ENCODE measurements at regions not wholly inside any gene's neighbourhood (a gene's known extent, or its start where the extent isn't known, plus 50 kb on each side); places are given as distances from the start of the nearest gene placed in this dataset.

- Histone ChIP-seq H2AK5ac (ENCODE audit: low read depth, low read length) (no peak overlapping the region), H3K27ac (ENCODE audit: low read depth, low read length) (no peak overlapping the region), H3K18ac (ENCODE audit: extremely low read depth, low read length) (no peak overlapping the region), H3K79me1 (ENCODE audit: low read depth, low read length) (peaks cover 5% of the 10 kb centered on the region; the same call in 1 of the 2 replicates), H3K4me1 (replicated peaks in 1 of 4; ENCODE audit: control insufficient read depth in 3 of 4, insufficient read depth in 4 of 4, low read length in 3 of 4) (no peaks in the 10 kb centered on the region), H3K56ac (replicated peaks; ENCODE audit: insufficient read length, low read depth, low read length) (no peak overlapping the region), H4K20me1 (replicated peaks in 1 of 2; ENCODE audit: control insufficient read depth in 1 of 2, insufficient read depth in 2 of 2, low read length in 2 of 2) (no peaks in the 10 kb centered on the region), H3K4me3 (ENCODE audit: extremely low read depth in 1 of 4, insufficient read depth in 2 of 4, low read depth in 3 of 4, low read length in 4 of 4) (no peak overlapping the region), H2BK20ac (ENCODE audit: low read length) (no peak overlapping the region), H2BK12ac (ENCODE audit: low read depth, low read length) (no peak overlapping the region), H3K9me3 (ENCODE audit: insufficient read depth in 2 of 2, low read depth in 1 of 2, low read length in 1 of 2) (no peaks in the 10 kb centered on the region), H3K36me3 (ENCODE audit: control insufficient read depth in 2 of 4, insufficient read depth in 4 of 4, low read length in 3 of 4) (no peaks in the 10 kb centered on the region), H4K8ac (ENCODE audit: extremely low read depth, insufficient read depth, low read length) (no peak overlapping the region), H3K27me3 (replicated peaks in 1 of 4; ENCODE audit: control insufficient read depth in 3 of 4, extremely low read depth in 1 of 4, insufficient read depth in 3 of 4, low read length in 3 of 4) (no peaks in the 10 kb centered on the region), H2AFZ (ENCODE audit: low read length) (no peak overlapping the region), H3K9ac (replicated peaks in 1 of 4; ENCODE audit: extremely low read depth in 1 of 4, low read depth in 3 of 4, low read length in 3 of 4) (no peak overlapping the region), H3K14ac (ENCODE audit: insufficient read length) (no peak overlapping the region), H3K23ac (ENCODE audit: insufficient read length) (no peak overlapping the region), H4K91ac (replicated peaks; ENCODE audit: insufficient read length, low read length) (no peak overlapping the region), H3K4me2 (ENCODE audit: insufficient read depth in 1 of 2, low read depth in 2 of 2, low read length in 2 of 2) (no peak overlapping the region), H2BK5ac (ENCODE audit: low read depth, low read length) (no peak overlapping the region), H2BK120ac (replicated peaks; ENCODE audit: low read depth, low read length) (no peak overlapping the region), H3K79me2 (ENCODE audit: control insufficient read depth in 1 of 2, insufficient read depth in 2 of 2, low read length in 2 of 2) (peaks cover 0 to 25% of the 10 kb centered on the region in 2 experiments; a peak in 2 of 4 replicates), H4K5ac (ENCODE audit: insufficient read length, low read depth, low read length) (no peak overlapping the region), H3K4ac (replicated peaks; ENCODE audit: insufficient read length, low read depth, low read length) (no peak overlapping the region), H3K23me2 (ENCODE audit: low read depth, low read length) (no peaks in the 10 kb centered on the region), H2BK15ac (ENCODE audit: low read length) (no peak overlapping the region)
- TF ChIP-seq PHF8 (conservative IDR thresholded peaks at IDR 0.05; ENCODE audit: low read depth, low read length) (no peak), ASH2L (IDR thresholded peaks at IDR 0.05; ENCODE audit: low read length) (no peak), CEBPB (IDR thresholded peaks at IDR 0.05; ENCODE audit: low read depth, low read length) (no peak), EZH2 (IDR thresholded peaks at IDR 0.05; ENCODE audit: low read depth, low read length, severe bottlenecking) (no peak), SIRT6 (IDR thresholded peaks at IDR 0.05; ENCODE audit: low read length) (no peak), SIN3A (conservative IDR thresholded peaks at IDR 0.05 in 1 of 2, IDR thresholded peaks at IDR 0.05 in 1 of 2; ENCODE audit: low read depth in 1 of 2, low read length in 2 of 2) (no peak), ZNF274 (IDR thresholded peaks at IDR 0.05; ENCODE audit: borderline replicate concordance, extremely low read depth, low read length) (no peak), JUN (IDR thresholded peaks at IDR 0.05; ENCODE audit: low read depth, low read length) (no peak)
- POLR2A ChIA-PET (ENCODE audit: partially characterized antibody): no interaction called here
- DNase-seq (ENCODE audit: low read depth in 1 of 2, low spot score in 2 of 2) (no peak), FAIRE-seq (no peak)
- CTCF ChIA-PET (ENCODE audit: partially characterized antibody): no interaction called here
- 83% methylated on average over 6 of the region's 6 CpGs; no CpG with 5 or more reads in 1 of the 2 experiments for WGBS, 2 experiments (ENCODE audit: extremely low coverage in 1 of 2, insufficient coverage in 1 of 2, insufficient read length in 1 of 2, insufficient replicate concordance in 2 of 2, low coverage in 1 of 2, low lambda C conversion rate in 2 of 2, missing lambda C conversion rate in 1 of 2)
Measured at GRCh38 chr6:138653435-138653834, 120.1 kb upstream of the CCDC28A start.
